GM19468 (cell line): ENCODE measurements at regions not wholly inside any gene's neighbourhood (a gene's known extent, or its start where the extent isn't known, plus 50 kb on each side); places are given as distances from the start of the nearest gene placed in this dataset.
A peak's percentile ranks its signal among the peaks of the same experiment; 100 is the strongest.

Experiments used
- ATAC-seq: cut with Tn5 transposase; IDR thresholded peaks from one replicate; pipeline ENCODE4 v1.9.1; 2021; ENCODE audit warnings: mild to moderate bottlenecking, moderate library complexity, moderate number of reproducible peaks; ENCODE audit not compliant: unreplicated experiment; ENCODE audit errors: extremely low read depth

DNA sequence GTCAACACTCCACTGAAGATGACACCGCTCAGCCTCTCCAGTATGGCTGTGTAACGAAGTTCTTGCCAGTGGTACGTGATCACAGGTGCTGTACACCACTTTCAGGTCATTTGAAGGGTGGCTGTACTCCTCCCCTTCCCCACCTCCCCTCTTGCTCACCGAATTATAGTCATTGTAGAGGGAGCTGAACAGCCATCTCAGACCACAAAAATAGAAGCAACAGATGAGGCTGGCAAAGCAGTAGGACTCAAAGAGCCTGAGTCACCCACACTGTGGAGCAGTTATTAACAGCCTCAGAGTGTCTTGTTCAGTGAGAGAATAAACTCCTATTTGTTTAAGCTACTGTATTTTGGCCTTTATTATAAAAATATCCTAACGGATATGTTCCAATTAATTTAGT is 192.5 kb upstream of the MCHR2 start:
- ATAC-seq: no peak

DNA sequence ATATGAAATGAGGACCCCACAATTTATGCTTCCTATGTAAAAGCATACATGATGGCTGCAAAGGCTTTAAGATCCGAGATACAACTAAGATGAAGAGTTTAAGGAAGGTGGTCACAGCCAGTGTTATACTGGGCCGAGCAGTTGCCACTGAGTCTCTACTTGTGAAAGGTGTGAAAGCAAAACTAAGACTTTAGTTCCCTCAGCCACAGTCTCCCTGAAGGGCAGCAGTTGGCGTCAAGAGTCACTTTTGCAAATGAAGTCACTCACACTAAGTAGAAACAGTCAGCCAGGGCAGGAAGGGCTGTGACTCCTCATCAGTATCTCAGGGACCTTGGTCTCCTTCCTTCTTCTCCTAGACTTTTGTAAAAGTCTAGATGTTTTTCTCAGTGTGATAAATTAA is 191.6 kb upstream of the MCHR2 start:
- peak; percentile 62 for ATAC-seq

DNA sequence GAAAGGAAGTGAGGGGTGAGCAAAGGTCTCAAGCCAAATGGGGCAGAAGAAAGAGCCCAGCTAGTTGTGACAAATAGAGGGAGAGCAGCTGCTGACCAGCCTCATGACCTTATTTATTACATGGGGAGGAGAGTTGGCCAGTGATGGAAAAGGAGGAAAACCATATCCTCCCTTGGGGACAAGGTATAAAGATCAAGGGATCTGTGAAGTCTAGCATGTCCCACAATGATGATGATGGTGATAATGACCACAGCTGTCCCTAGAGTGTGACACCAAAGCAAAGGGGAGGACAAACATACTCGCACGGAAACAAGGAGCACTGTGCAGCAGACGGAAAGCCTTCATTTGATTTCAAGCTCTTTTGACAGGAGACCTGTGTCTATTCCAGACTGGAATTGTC is 190.4 kb upstream of the MCHR2 start:
- ATAC-seq: no peak

DNA sequence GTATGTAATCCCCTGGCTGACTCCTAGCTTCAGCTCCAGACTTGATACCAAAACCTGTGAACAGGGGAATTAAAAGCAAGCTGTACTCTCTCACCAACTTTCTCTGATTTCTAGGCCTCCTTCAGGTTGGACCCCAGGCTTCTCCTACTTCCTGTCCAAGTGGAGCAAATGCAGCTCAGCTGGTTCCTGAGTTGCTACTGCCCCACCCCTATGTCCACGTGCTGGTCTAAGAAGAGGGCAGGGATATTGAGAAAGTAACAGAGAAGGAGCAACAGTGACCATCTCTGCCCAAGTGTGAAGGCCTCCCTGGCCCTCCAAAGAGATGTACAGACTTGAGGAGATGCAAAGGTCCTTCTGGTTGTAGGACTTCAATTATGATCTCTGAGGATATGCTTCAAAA is 188.3 kb upstream of the MCHR2 start:
- no peak for ATAC-seq

DNA sequence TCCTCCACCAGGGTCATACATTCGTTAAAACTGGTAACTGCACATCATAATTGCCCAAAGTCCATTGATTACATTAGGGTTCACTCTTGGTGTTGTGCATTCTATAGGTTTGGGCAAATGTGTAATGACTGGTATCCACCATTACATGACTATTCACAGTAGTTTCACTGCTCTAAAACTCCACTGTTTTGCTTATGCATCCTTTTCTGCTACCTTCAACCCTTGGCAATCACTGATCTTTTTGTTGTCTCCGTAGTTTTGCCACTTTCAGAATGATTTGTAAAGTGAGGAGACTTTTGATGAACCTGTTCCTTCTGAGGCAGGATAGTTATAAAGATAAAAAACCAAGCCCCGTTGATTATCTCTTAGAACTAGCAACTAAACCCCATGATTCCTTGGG is 187.3 kb upstream of the MCHR2 start:
- no peak for ATAC-seq

DNA sequence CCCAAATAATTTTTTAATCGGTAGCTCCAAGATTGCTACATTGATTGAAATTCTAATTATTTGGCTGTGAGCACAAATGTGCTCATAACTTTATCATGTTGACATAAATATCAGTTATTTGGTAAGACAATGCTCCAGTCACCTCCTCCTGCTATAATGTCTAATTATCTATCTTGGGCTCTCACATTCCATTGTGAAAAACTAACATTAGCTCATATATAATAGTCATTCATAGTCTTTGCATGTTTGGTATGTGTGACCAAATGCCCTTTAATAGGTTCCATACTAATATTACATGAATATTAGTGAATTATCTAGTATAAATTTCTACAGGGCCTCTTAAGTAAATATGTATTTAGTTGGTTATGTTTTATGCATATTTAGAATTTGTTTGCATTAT is 185.6 kb upstream of the MCHR2 start:
- no peak for ATAC-seq

DNA sequence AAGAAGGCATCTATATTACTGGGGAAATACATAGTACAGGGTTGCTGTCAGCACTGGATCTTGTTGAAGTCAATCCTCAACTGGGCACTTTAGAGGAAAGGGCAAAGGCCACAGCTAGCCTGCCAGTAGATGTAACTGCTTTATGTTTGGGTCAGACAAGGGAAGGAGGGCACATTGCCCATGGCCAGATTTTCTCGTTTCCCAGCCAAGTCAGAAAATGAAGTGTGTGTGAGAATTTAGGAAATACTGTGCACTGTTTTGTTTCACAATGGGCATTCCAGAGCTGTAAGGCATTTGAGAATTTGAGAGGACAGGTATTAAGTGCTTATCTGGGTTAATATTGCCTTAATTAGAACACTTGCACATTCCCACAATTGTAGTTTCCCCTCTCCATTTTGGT is 183.9 kb upstream of the MCHR2 start:
- ATAC-seq: no peak

DNA sequence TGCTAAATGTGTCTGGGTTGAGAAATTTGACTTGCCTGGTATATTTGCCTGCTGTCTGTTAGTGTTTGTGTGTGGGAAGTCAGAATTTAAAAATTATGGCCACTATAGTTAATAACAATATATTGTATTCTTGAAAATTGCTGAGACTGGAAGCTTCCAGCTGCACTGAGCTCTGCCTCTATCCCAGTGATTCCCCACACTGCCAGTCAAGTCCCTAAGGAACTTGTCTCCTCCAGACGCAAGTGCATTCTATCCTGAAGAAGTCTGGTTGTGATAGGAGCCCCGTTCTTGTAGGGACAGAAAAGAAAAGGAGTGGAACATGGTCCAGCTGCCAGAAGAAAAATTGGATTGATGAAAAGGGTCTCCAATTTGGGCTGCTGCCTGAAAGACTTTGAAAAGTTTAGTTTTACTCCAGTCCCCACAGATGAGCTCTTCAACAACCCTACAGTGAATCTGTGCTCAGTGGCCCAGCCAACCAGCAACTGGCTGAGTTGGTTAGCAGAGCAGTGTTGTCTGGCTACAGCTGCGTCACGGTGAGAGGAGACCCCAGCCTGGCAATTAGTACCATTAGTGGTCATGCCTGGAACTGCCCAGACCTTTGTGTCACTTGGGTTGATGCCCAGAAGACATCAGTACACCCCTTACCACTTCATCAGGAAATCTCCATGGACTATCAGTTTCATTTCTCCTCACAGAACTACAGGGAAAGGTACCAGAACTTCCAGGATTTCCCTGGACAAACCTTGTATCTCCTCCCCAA is 183.1 kb upstream of the MCHR2 start:
- ATAC-seq: no peak

DNA sequence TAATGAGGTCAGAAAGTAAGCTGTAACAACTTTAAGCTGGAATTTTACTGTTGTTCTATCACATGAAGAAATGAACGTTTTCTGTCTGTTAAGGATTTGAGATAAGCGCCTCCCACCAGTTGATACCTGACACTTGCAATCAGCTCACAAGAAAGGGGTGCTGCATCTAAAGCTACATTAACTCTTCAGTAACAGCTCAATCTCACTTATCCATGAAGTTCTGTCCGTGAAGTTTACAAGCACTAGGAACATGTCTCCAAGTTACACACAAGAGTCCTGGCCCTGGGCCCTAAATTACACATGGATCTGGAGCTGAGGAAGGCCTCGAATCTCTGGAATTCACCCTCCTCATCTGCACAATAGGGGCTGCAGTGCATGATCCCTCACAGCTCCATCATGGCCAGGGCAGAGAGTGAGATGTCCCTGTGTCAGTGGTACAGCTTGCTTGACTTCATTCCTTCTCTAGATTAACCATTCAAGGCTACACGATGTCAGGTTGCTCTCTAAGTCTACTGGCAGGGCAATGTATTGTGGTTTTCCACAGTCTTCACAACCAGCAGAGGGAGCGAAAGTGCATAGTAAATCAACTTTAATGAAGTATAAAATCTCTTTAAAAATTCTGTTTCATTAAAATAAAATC is 182.4 kb upstream of the MCHR2 start:
- ATAC-seq: no peak

DNA sequence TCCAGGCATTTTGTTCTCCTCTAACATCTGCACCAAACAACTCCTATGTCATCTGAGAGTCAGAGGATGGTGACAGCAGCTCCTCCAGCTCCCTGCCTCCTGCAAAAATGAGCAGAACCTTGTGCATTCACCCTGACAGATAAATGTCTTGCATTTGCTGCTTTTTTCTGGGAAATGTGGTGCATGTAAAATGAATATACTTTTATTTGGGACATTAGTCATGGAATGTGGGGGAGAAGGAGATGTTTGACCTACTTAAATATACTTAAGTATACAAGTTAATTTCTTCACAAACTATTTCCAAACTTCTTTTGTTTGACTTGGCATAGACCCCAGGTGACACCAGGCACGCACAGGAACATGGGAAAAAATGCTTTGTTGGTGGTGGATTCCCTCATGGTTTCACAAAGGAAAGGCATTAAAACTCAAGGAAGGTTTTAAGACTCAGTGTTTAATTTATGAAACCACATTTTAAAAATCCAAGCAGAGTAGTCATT is 181.8 kb upstream of the MCHR2 start:
- no peak for ATAC-seq

DNA sequence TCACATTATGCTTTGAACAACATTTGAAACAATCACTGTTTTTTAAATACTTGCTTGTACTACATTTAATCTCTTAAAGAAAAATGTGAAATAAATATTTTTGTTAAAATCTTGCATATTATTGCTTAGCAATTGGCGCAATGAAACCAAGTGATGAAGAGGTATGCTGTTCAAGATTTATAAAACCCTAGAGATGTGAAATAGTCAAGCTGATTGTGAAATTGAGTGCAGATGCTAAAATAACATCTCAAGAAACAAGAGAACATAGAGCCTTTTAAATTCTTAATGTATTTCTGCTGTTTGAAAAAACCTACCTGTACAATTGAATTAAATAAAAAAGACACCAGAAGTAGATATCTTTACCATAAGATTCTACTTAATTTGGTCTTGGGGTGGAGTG is 179.2 kb upstream of the MCHR2 start:
- no peak for ATAC-seq

DNA sequence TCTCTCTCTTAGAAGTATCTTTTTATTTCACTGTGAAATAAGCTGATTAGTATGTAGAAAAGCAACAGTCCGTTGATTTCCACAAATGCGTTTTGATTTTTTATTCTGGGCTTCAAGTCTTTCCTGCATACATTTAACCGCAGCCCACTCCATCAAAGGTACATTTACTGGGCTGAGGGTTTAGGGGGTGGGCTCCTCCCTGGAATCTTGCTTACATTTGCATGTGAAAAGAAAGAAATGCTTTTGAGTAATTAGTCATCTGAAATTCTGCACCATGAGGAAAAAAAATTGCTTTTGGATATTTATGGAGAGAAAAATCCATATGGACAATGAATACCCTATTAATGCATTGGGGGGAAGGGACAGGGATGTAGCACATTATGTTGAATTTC is 178.3 kb upstream of the MCHR2 start:
- ATAC-seq: no peak

DNA sequence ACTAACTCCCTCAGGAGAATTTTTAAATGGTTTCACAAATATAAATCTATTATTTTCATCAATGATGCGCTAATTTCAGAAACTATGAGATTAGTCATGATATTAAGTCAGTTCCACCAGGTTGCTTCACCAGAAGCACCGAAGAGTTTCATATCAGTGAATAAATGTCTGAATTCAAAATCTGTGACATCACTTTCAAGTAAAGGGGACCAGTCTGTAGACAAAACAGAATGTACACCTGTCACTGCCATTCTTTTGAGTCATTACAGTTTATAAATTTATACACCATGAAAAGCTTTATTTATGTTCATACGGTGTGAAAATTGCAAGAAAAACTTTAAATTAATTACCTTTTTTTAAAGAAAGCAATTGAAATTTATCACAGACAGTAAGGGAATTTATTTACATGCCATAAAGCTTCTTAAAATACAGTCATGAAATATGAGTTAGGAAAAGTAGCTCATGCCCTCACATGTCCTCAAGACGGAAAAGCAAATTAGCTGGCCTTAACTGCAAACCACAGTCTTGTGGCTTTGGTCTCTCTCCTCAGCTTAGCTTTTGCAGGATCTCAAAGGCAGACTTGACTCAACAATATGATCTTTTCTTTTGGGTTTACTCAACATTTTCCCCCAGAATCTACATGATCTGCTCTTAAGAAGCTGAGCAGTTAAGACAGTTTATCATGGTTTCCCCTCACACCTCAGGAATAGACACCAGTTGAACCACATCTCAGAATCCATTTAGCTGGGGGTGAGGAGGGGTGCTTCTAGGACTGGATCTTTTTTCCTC is 177.7 kb upstream of the MCHR2 start:
- no peak for ATAC-seq

DNA sequence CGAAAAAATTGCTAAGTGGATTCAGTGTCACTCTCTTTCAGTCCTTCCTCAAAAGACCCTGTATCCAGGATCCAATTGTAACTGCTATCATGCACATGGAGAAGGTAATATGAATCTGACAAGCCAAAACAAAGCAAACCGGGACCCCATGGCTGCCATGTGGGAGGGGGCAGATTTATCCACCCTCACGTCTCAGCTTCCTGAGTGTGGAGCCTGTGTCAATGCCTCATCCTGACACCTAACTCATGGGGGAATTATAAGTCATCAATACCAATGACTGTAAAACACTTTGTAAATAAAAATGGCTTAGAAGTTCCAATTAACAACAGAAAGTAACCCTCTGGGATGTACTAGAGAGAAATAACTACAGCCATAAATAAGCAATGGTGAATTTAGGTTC is 174.1 kb upstream of the MCHR2 start:
- ATAC-seq: no peak

DNA sequence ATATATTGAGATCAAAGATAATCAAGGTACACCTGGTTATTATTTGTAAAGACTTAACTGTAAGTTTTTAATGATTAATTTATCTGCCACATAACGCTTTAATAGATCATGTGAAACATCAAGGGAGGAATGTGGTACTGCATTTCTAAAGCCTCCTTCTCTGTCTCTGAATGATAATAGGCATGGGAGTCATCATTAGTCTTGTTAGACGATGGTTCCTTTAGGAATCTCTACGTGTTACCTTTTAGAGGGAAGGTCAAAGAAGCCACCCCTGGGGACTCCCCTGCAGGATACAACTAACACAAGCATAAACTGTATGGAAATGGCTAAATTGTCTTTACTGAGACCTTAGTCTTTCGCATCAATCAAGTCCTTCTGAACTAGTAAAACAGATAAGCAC is 173.6 kb upstream of the MCHR2 start:
- no peak for ATAC-seq

DNA sequence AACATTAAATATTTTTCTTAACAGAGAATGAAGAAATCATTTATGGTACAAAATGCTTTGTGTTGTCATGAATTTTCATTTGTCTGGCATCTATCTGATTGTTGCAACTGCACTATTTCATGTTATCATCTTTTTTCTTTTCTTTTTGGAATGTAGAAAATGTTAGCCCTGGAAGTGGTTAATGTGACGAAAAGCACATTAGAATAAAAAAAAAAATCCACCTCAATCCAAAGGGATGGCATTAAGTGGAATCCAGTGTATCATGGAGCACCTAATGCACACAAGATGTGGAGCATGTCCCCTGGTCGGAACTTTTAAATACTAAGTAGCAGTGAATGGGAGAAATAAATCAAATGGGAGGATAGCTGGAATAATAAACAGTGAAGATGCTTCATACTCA is 172.9 kb upstream of the MCHR2 start:
- no peak for ATAC-seq

DNA sequence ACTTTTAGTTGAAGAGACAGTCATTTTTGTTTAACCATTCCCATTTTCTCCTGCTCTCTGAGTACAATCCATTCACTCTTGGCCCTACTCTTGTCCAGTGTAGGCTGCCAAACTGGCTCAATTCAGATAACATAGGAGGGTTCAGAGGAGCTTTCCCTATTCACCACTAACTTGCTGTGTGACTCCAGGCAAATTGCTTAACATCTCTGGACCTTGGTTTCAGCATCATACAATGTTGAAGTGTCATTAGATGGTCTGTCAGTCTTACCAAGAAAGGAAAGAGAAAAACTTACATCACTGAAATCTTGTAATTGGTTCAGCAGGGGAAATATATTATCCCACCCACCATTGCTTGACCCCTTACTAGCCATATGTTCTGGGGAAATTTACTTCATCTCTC is 171.4 kb upstream of the MCHR2 start:
- no peak for ATAC-seq

DNA sequence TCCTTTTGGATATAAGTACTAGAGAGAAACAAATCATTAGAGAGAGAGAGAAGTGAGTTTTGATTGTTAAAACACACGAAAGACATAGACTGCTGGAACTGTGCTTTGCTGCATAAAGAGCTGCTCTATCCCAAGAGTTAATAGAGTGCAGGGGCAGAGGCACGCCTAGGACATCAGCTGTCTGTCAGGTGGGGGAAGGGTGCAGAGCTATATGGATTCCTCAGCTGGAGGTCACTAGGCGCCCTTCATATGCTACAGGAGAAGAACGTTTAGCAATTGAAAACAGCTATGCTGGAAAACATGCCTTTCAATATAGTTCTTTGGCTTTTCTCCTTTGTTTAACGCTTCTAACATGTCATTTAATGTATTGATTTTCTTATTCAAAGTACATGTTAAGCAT is 169.0 kb upstream of the MCHR2 start:
- no peak for ATAC-seq

DNA sequence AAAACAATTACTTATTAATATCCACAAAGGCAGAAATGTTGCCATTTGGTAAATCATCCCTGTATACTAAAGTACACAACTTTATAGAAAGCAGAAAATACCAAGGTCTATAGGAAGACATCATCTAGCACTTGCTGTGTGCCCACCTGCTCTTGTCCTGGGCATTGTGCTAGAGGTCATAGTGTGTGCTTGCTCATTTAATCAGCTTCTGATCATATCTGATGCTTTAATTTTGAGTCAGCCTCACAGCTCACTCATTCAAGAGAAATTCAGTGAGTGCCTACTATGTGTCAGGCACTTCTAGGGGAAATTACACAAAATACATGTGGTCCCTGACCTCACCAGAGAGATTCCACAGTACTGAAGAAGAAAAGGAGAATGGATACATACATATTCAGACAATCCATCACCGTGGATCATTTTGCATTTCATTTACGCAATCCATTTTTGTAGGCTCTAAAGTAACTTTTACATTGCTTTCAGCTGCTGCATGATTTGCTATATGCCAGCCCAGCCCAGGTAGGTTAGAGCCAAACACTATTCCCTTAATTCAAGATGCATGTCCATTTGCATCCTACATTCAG is 167.9 kb upstream of the MCHR2 start:
- no peak for ATAC-seq

DNA sequence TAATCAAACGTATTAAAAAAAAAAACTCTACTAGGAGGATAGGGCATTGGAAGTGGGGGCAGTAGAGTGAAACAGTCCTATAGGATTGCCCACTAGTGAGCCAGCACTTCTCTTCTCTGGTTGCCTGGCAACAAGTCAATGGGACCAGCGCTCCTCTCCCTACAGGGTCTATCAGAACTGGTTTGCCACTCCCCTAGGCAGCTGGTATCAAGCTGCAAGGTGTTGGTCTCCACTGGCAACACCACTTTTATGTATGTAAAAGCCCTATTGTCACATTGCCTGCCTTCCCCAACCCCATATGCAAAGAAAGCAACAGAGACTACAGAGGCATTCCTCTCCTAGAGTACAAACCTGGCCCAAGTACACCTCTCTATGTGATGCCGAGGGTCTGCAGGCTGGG is 166.9 kb upstream of the MCHR2 start:
- no peak for ATAC-seq

DNA sequence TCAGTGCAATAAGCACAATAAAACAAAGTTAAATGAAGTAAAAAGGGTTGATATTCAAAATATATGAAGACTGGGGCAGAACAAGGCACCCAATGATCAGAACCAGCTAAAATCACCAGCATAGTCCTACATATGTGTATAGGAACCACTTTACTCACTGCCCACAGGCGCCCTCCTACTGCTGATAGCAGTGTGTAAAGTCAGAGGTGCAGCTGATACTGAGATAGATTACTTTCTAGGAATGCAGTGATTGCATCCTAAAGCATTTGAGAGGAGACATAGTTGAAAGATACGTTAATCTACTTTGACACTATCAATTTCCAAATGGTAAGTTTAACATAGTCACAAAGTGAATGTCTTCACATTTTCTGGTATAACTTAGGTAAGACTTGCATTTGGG is 161.1 kb upstream of the MCHR2 start:
- no peak for ATAC-seq
